SK-N-SH treated with all-trans-retinoic acid at 6 μM for 48 hours (cell line): ENCODE measurements at regions not wholly inside any gene's neighbourhood (a gene's known extent, or its start where the extent isn't known, plus 50 kb on each side); places are given as distances from the start of the nearest gene placed in this dataset.

Experiments used
- ATAC-seq: fragments of 200-7000 bp; cut with Tn5 transposase; 3 replicates; pipeline ENCODE4 v1.9.1; 2020; ENCODE audit warnings: mild to moderate bottlenecking, moderate library complexity
- ARNTL ChIP-seq: fragments of 450-650 bp; formaldehyde crosslinking; IDR thresholded peaks from 2 replicates; pipeline ENCODE4 v1.5.0; 2020; ENCODE audit warnings: low read depth, mild to moderate bottlenecking, moderate library complexity, borderline replicate concordance
- BACH2 ChIP-seq: fragments of 250-450 bp; sonication (Bioruptor Pico); IDR thresholded peaks from 2 replicates; pipeline ENCODE4 v1.9.0; 2021; ENCODE audit warnings: mild to moderate bottlenecking, borderline replicate concordance
- CREB5 ChIP-seq: fragments of 250-450 bp; sonication (Bioruptor Pico); IDR thresholded peaks from 2 replicates; pipeline ENCODE4 v1.5.1; 2020; ENCODE audit warnings: low read depth, mild to moderate bottlenecking, moderate library complexity
- CSDC2 ChIP-seq: fragments of 250-450 bp; sonication (Bioruptor Pico); IDR thresholded peaks from 2 replicates; pipeline ENCODE4 v1.5.0; 2020; ENCODE audit warnings: mild to moderate bottlenecking, moderate library complexity
- CSRNP3 ChIP-seq: fragments of 250-450 bp; sonication (Bioruptor Pico); IDR thresholded peaks from 2 replicates; pipeline ENCODE4 v1.5.1; 2021; ENCODE audit warnings: mild to moderate bottlenecking, moderate library complexity
- ESRRG ChIP-seq: fragments of 250-450 bp; sonication (Bioruptor Pico); IDR thresholded peaks from 2 replicates; pipeline ENCODE4 v1.6.1; 2021; ENCODE audit warnings: mild to moderate bottlenecking
- GLIS3 ChIP-seq: fragments of 250-450 bp; sonication (Bioruptor Pico); IDR thresholded peaks from 2 replicates; pipeline ENCODE4 v1.5.0; 2020; ENCODE audit warnings: mild to moderate bottlenecking, moderate library complexity
- ISL1 ChIP-seq: fragments of 250-450 bp; sonication (Bioruptor Pico); IDR thresholded peaks from 2 replicates; pipeline ENCODE4 v2.1.2; 2022; ENCODE audit warnings: mild to moderate bottlenecking, moderate library complexity
- OSR1 ChIP-seq: fragments of 250-450 bp; sonication (Bioruptor Pico); IDR thresholded peaks from 2 replicates; pipeline ENCODE4 v1.8.0; 2022; ENCODE audit warnings: moderate library complexity, mild to moderate bottlenecking, inconsistent platforms
- PATZ1 ChIP-seq: fragments of 250-450 bp; sonication (Bioruptor Pico); IDR thresholded peaks from 2 replicates; pipeline ENCODE4 v1.8.0; 2020; ENCODE audit warnings: mild to moderate bottlenecking, moderate library complexity, borderline replicate concordance
- POU6F1 ChIP-seq: fragments of 250-450 bp; sonication (Bioruptor Pico); IDR thresholded peaks from 2 replicates; pipeline ENCODE4 v1.8.0; 2021; ENCODE audit warnings: low read depth, mild to moderate bottlenecking, moderate library complexity, borderline replicate concordance
- PPARA ChIP-seq: fragments of 250-450 bp; sonication (Bioruptor Pico); IDR thresholded peaks from 2 replicates; pipeline ENCODE4 v1.5.0; 2020; ENCODE audit warnings: mild to moderate bottlenecking, borderline replicate concordance
- RARB ChIP-seq: fragments of 250-450 bp; sonication (Bioruptor Pico); IDR thresholded peaks from 2 replicates; pipeline ENCODE4 v1.8.0; 2021; ENCODE audit warnings: mild to moderate bottlenecking, moderate library complexity
- SNAI2 ChIP-seq: fragments of 250-450 bp; sonication (Bioruptor Pico); IDR thresholded peaks from 2 replicates; pipeline ENCODE4 v1.5.0; 2020; ENCODE audit warnings: mild to moderate bottlenecking, moderate library complexity
- TCF4 ChIP-seq: fragments of 250-450 bp; sonication (Bioruptor Pico); IDR thresholded peaks from 2 replicates; pipeline ENCODE4 v1.8.0; 2021; ENCODE audit warnings: mild to moderate bottlenecking, moderate library complexity, borderline replicate concordance
- TOX ChIP-seq: fragments of 250-450 bp; sonication (Bioruptor Pico); IDR thresholded peaks from 2 replicates; pipeline ENCODE4 v1.8.0; 2021; ENCODE audit warnings: mild to moderate bottlenecking, moderate library complexity, borderline replicate concordance
- TSHZ2 ChIP-seq: fragments of 250-450 bp; sonication (Bioruptor Pico); IDR thresholded peaks from 2 replicates; pipeline ENCODE4 v1.5.0; 2020; ENCODE audit warnings: mild to moderate bottlenecking, moderate library complexity
- ZC3H10 ChIP-seq: fragments of 250-450 bp; sonication (Bioruptor Pico); IDR thresholded peaks from 2 replicates; pipeline ENCODE4 v1.5.1; 2021; ENCODE audit warnings: mild to moderate bottlenecking, moderate library complexity
- ZFP3 ChIP-seq: fragments of 250-450 bp; sonication (Bioruptor Pico); IDR thresholded peaks from 2 replicates; pipeline ENCODE4 v1.5.0; 2020; ENCODE audit warnings: mild to moderate bottlenecking, moderate library complexity
- ZFP30 ChIP-seq: fragments of 450-650 bp; formaldehyde crosslinking; IDR thresholded peaks from 2 replicates; pipeline ENCODE4 v1.5.0; 2022; ENCODE audit warnings: mild to moderate bottlenecking, moderate library complexity
- ZNF565 ChIP-seq: fragments of 450-650 bp; formaldehyde crosslinking; conservative IDR thresholded peaks from 2 replicates; pipeline ENCODE4 v1.5.0; 2020; ENCODE audit warnings: low read depth, mild to moderate bottlenecking, moderate library complexity
- ZNF70 ChIP-seq: fragments of 450-650 bp; formaldehyde crosslinking; IDR thresholded peaks from 2 replicates; pipeline ENCODE4 v1.5.0; 2020; ENCODE audit warnings: mild to moderate bottlenecking, moderate library complexity

GRCh38 chrX:139106069-139106468, 394.6 kb upstream of the FGF13 start (continued):
- TF ChIP-seq POU6F1 = no peak
- TF ChIP-seq OSR1 = no peak
- no peak for TF ChIP-seq BACH2 (CRISPR knock-in tag)

- TF ChIP-seq OSR1 = no peak
- TF ChIP-seq CREB5 (CRISPR knock-in tag) = no peak
- no peak for TF ChIP-seq ZFP3 (CRISPR knock-in tag)
- TF ChIP-seq ARNTL (CRISPR knock-in tag) = no peak
- TF ChIP-seq ZC3H10 (CRISPR knock-in tag) = no peak
- no peak for TF ChIP-seq RARB
- TF ChIP-seq TCF4 (CRISPR knock-in tag) = no peak
- TF ChIP-seq ZNF565 (CRISPR knock-in tag) = no peak
- TF ChIP-seq TSHZ2 (CRISPR knock-in tag) = no peak
- no peak for TF ChIP-seq PATZ1 (CRISPR knock-in tag)
- no peak for TF ChIP-seq ZFP30 (CRISPR knock-in tag)
- no peak for TF ChIP-seq ZNF70
- TF ChIP-seq CSRNP3 = no peak
- TF ChIP-seq POU6F1 = no peak
- ATAC-seq = no peak
These were observed 383.4 kb upstream of the FGF13 start for GRCh38 chrX:139094671-139095592.

GRCh38 chrX:139093201-139093600, 381.7 kb upstream of the FGF13 start:
- ATAC-seq = no peak
- TF ChIP-seq TOX = no peak
- TF ChIP-seq PATZ1 (CRISPR knock-in tag) = no peak
- TF ChIP-seq CSRNP3 = no peak
- TF ChIP-seq GLIS3 (CRISPR knock-in tag) = no peak
- no peak for TF ChIP-seq ZFP30 (CRISPR knock-in tag)
- no peak for TF ChIP-seq ESRRG
- no peak for TF ChIP-seq SNAI2 (CRISPR knock-in tag)
- no peak for TF ChIP-seq ZC3H10 (CRISPR knock-in tag)
- no peak for TF ChIP-seq BACH2 (CRISPR knock-in tag)
- no peak for TF ChIP-seq ZFP3 (CRISPR knock-in tag)
- no peak for TF ChIP-seq ZNF565 (CRISPR knock-in tag)
- TF ChIP-seq TCF4 (CRISPR knock-in tag) = no peak
- no peak for TF ChIP-seq PPARA (CRISPR knock-in tag)
- TF ChIP-seq CSDC2 (CRISPR knock-in tag) = no peak
- no peak for TF ChIP-seq ISL1
